ENCODE measurements at regions not wholly inside any gene's neighbourhood (a gene's known extent, or its start where the extent isn't known, plus 50 kb on each side); places are given as distances from the start of the nearest gene placed in this dataset.

DNA sequence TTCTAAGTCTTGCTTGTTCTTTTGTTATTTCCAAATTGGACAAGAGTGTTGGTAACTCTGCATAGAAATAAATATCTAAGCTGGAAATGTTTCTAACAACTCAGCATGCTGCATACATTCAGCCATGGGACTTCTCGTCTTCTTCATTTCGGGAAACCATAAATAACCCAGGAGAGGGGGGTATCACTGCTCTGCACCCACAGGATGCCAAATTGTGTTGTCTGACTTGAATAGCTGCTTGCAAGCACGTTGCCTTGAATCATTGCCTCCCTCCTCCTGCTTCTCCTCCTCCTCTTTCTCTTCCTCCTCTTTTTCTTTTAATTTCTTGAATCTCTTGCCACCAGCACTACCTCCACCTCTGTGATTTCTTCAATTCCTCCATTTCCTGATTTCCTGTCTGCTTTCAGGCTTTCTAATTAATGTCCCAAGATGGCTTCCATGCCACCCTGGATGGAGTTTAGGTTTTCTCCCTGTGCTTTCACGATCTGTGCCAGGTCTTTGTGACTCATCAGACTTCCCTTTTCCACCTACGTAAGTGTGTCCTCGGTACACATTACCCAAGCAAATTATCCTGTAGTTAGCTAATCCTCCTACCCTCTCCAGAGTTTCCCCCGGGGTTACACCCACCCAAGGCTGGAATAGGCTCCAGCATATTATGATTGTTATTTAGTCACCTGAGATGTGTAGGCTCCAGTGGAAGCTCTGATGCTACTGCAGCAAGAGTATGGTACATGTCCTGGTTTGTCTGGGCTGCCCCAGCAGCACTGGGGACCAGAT is 122.6 kb upstream of the VCX3B start:
- no peaks in the 10 kb centered on the region for H3K27me3 ChIP-seq

DNA sequence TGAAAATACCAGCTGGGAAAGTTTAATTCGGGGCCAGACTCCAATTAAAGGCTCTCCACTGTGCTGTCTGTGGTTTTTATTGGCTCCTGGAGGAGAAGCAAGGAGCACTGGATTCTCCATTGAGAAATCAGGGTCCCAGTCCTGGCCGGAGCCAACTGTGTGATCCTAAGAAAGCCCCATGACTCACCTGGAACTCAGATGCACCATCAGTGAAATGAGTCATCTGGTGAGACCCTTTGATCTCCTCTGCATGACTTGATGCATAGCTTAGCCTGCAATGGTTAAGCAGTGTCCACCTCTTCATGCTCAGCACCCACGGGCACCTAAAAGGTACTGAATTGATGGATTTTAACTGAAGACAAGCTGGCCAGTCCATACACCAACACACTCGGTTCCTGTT is 119.2 kb upstream of the VCX3B start:
- no peaks in the 10 kb centered on the region for H3K36me3 ChIP-seq
- intact Hi-C loops (cut with DNase I; ENCODE audit: low total_unique reads) = no loop called here
- H3K27me3 ChIP-seq = no peaks in the 10 kb centered on the region
- TF ChIP-seq POLR2A (IDR thresholded peaks at IDR 0.05) (no peak), POLR2AphosphoS5 (IDR thresholded peaks at IDR 0.05) (no peak)
- TF ChIP-seq, protein P1, sequence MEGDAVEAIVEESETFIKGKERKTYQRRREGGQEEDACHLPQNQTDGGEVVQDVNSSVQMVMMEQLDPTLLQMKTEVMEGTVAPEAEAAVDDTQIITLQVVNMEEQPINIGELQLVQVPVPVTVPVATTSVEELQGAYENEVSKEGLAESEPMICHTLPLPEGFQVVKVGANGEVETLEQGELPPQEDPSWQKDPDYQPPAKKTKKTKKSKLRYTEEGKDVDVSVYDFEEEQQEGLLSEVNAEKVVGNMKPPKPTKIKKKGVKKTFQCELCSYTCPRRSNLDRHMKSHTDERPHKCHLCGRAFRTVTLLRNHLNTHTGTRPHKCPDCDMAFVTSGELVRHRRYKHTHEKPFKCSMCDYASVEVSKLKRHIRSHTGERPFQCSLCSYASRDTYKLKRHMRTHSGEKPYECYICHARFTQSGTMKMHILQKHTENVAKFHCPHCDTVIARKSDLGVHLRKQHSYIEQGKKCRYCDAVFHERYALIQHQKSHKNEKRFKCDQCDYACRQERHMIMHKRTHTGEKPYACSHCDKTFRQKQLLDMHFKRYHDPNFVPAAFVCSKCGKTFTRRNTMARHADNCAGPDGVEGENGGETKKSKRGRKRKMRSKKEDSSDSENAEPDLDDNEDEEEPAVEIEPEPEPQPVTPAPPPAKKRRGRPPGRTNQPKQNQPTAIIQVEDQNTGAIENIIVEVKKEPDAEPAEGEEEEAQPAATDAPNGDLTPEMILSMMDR (IDR thresholded peaks at IDR 0.05) = no peak
- no peak overlapping the region for H3K4me3 ChIP-seq
- H3K27ac ChIP-seq = no peak overlapping the region
- no peaks in the 10 kb centered on the region for H3K4me1 ChIP-seq
- no peaks in the 10 kb centered on the region for H3K9me3 ChIP-seq
- DNase-seq (ENCODE audit: low spot score in 2 of 2) = no peak

More for the DNA sequence above, 122.6 kb upstream of the VCX3B start:
- intact Hi-C loops (cut with DNase I; ENCODE audit: low total_unique reads) = no loop called here
- Histone ChIP-seq H3K4me3 (no peak overlapping the region), H3K27ac (no peak overlapping the region), H3K36me3 (no peaks in the 10 kb centered on the region), H3K4me1 (no peaks in the 10 kb centered on the region), H3K9me3 (no peaks in the 10 kb centered on the region)
- no peak for DNase-seq (ENCODE audit: low spot score in 2 of 2)
- TF ChIP-seq POLR2AphosphoS5 (IDR thresholded peaks at IDR 0.05) = no peak
- no peak for TF ChIP-seq POLR2A (IDR thresholded peaks at IDR 0.05)
- TF ChIP-seq, protein P1 (IDR thresholded peaks at IDR 0.05) = no peak

DNA sequence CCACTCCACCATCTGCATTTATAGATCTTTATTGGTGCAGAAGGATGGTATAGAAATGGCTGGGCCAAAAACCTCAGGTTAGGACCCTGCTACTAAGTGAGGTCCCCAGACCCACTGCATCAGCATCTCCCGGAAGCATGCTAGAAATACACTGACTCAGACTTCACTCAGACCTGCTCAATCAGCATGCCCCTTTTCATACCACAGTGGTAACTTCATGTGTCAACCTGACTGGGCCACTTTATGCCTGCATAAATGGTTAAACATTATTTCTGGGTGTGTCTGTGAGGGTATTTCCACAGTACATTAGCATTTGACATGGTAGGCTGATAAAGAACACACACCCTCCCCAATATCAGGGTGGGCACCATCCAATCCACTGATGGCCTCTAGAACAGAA is 118.6 kb upstream of the VCX3B start:
- no peaks in the 10 kb centered on the region for H3K9me3 ChIP-seq
- no peaks in the 10 kb centered on the region for H3K27me3 ChIP-seq
- H3K4me3 ChIP-seq = no peak overlapping the region
- no peaks in the 10 kb centered on the region for H3K36me3 ChIP-seq
- no peaks in the 10 kb centered on the region for H3K4me1 ChIP-seq
- no peak for DNase-seq (ENCODE audit: low spot score in 2 of 2)
- intact Hi-C loops (cut with DNase I; ENCODE audit: low total_unique reads) = no loop called here
- no peak overlapping the region for H3K27ac ChIP-seq
- TF ChIP-seq POLR2A (IDR thresholded peaks at IDR 0.05) (no peak), POLR2AphosphoS5 (IDR thresholded peaks at IDR 0.05) (no peak)
- TF ChIP-seq, protein P1 (IDR thresholded peaks at IDR 0.05) = no peak

DNA sequence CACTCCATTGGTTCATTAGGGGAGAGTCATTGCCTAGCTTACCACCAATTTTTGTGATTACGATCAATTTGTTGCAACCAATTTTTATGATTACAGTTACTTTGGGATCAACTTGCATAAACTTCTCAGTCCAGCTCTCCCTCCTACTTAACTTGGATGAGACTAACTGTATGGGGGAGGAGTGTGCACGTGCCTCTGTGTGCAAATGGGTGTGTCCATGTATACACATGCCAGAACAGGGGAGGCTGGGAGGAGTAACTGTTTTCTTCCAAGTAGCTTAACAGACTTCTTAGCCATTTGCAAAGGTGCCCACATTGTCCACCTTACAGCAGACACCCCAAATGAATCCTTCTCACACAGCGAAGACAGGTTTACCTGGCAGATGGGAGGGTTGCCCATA is 117.7 kb upstream of the VCX3B start:
- TF ChIP-seq POLR2AphosphoS5 (IDR thresholded peaks at IDR 0.05) (no peak), POLR2A (IDR thresholded peaks at IDR 0.05) (no peak)
- TF ChIP-seq, protein P1 (IDR thresholded peaks at IDR 0.05) = no peak
- Histone ChIP-seq H3K4me3 (no peak overlapping the region), H3K9me3 (no peaks in the 10 kb centered on the region), H3K27ac (no peak overlapping the region), H3K36me3 (no peaks in the 10 kb centered on the region), H3K4me1 (no peaks in the 10 kb centered on the region), H3K27me3 (no peaks in the 10 kb centered on the region)
- no peak for DNase-seq (ENCODE audit: low spot score in 2 of 2)
- intact Hi-C loops (cut with DNase I; ENCODE audit: low total_unique reads) = no loop called here

DNA sequence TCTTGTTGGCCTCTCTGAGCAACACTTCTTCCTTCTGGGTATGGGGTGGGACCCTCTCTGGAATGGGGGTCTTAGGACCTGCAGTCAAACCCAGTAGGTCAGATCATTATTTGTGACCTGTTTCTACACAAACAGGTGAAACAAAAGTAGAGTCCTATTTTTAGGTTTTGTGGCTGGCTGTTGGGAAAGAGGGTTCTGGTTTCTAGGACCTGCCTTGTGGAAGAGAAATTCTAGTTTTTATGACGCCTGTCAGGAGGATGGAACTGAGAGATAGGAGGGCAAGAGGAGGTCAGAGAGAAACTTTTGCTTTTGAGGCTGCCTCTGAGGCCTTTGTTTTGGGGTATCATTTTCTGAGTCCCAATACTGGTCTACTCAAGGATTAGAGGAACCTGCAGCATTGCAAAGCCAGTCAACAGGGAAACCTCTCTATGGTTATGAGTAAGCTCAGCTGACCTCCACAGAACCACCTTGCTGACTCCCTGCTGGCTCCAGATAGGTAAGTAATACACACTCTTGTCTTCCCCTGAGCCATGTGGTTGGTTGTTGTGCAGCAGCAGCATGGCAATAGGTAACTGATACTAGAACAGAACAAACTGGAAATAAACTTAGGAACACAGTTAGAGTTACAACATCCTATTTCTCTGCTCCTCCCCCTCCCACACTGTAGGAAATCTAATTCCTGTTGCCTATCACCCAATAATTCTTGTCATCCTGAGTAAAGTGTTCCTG is 114.7 kb upstream of the VCX3B start:
- no peak for DNase-seq (ENCODE audit: low spot score in 2 of 2)
- Histone ChIP-seq H3K4me1 (no peaks in the 10 kb centered on the region), H3K27ac (no peak overlapping the region), H3K36me3 (no peaks in the 10 kb centered on the region), H3K27me3 (no peaks in the 10 kb centered on the region), H3K4me3 (no peak overlapping the region), H3K9me3 (no peaks in the 10 kb centered on the region)
- TF ChIP-seq POLR2AphosphoS5 (IDR thresholded peaks at IDR 0.05) = no peak
- no peak for TF ChIP-seq POLR2A (IDR thresholded peaks at IDR 0.05)
- TF ChIP-seq, protein P1 (IDR thresholded peaks at IDR 0.05) = no peak
- intact Hi-C loops (cut with DNase I; ENCODE audit: low total_unique reads) = no loop called here

Data from breast epithelium (tissue), 4 donors.